ENCODE measurements at regions not wholly inside any gene's neighbourhood (a gene's known extent, or its start where the extent isn't known, plus 50 kb on each side); places are given as distances from the start of the nearest gene placed in this dataset.

- peak overlapping the region; percentile 27; the same call in 1 of the 2 replicates for H2AFZ ChIP-seq (ENCODE audit: low read length)
- peaks cover 0 to 1% of the 10 kb centered on the region in 2 experiments for H4K20me1 ChIP-seq (replicated peaks in 1 of 2; ENCODE audit: control insufficient read depth in 1 of 2, insufficient read depth in 2 of 2, low read length in 2 of 2)
- no peak overlapping the region for H3K27ac ChIP-seq (ENCODE audit: low read depth, low read length)
- no peak overlapping the region for H4K91ac ChIP-seq (replicated peaks; ENCODE audit: insufficient read length, low read length)
- H3K56ac ChIP-seq (replicated peaks; ENCODE audit: insufficient read length, low read depth, low read length): no peak overlapping the region
- no peak overlapping the region for H2BK20ac ChIP-seq (ENCODE audit: low read length)
- ChIA-PET CTCF (ENCODE audit: partially characterized antibody) (interaction anchor here (0.6 kb wide), 1 partner anchor 226 kb away, joined by 3 read pairs; no protein-coding TSS in a partner anchor), POLR2A (ENCODE audit: partially characterized antibody) (no interaction called here)
- H3K14ac ChIP-seq (ENCODE audit: insufficient read length): no peak overlapping the region
- H2BK5ac ChIP-seq (ENCODE audit: low read depth, low read length): no peak overlapping the region
- 77% methylated on average over 9 of the region's 9 CpGs; no CpG with 5 or more reads in 1 of the 2 experiments for WGBS, 2 experiments (ENCODE audit: extremely low coverage in 1 of 2, insufficient coverage in 1 of 2, insufficient read length in 1 of 2, insufficient replicate concordance in 2 of 2, low coverage in 1 of 2, low lambda C conversion rate in 2 of 2, missing lambda C conversion rate in 1 of 2)
- no peaks in the 10 kb centered on the region for H3K79me2 ChIP-seq (ENCODE audit: control insufficient read depth in 1 of 2, insufficient read depth in 2 of 2, low read length in 2 of 2)
- H3K23me2 ChIP-seq (ENCODE audit: low read depth, low read length): peaks cover 2% of the 10 kb centered on the region; the same call in 1 of the 2 replicates
- no peak overlapping the region for H4K5ac ChIP-seq (ENCODE audit: insufficient read length, low read depth, low read length)
- H3K79me1 ChIP-seq (ENCODE audit: low read depth, low read length): no peaks in the 10 kb centered on the region
- no peak overlapping the region for H2BK15ac ChIP-seq (ENCODE audit: low read length)
- H3K36me3 ChIP-seq (ENCODE audit: control insufficient read depth in 2 of 4, insufficient read depth in 4 of 4, low read length in 3 of 4): no peaks in the 10 kb centered on the region
- peak overlapping the region; percentile 51 to 81 (median 68) for H3K4me3 ChIP-seq (ENCODE audit: extremely low read depth in 1 of 4, insufficient read depth in 2 of 4, low read depth in 3 of 4, low read length in 4 of 4)
- FAIRE-seq: no peak
- H3K27me3 ChIP-seq (replicated peaks in 1 of 4; ENCODE audit: control insufficient read depth in 3 of 4, extremely low read depth in 1 of 4, insufficient read depth in 3 of 4, low read length in 3 of 4): no peaks in the 10 kb centered on the region
- H3K4me2 ChIP-seq (ENCODE audit: insufficient read depth in 1 of 2, low read depth in 2 of 2, low read length in 2 of 2): peak overlapping the region; percentile 68 to 70
- H3K18ac ChIP-seq (ENCODE audit: extremely low read depth, low read length): no peak overlapping the region
- 0 out of 4 replicates have a peak, but pooled peaks cover 0 to 5% of the 10 kb centered on the region in 2 experiments for H3K9me3 ChIP-seq (ENCODE audit: insufficient read depth in 2 of 2, low read depth in 1 of 2, low read length in 1 of 2)
- no peak overlapping the region for H2AK5ac ChIP-seq (ENCODE audit: low read depth, low read length)
- H4K8ac ChIP-seq (ENCODE audit: extremely low read depth, insufficient read depth, low read length): no peak overlapping the region
- no peak overlapping the region for H3K4ac ChIP-seq (replicated peaks; ENCODE audit: insufficient read length, low read depth, low read length)
- TF ChIP-seq RNF2 (IDR thresholded peaks at IDR 0.05; ENCODE audit: borderline replicate concordance, low read depth, low read length, missing control alignments, poor library complexity, severe bottlenecking): no peak
- no peak for TF ChIP-seq EP300 (IDR thresholded peaks at IDR 0.05; ENCODE audit: borderline replicate concordance in 1 of 2, low read depth in 2 of 2, low read length in 2 of 2)
- TF ChIP-seq SUZ12 (IDR thresholded peaks at IDR 0.05; ENCODE audit: low read length): no peak
- no peak for TF ChIP-seq CEBPB (IDR thresholded peaks at IDR 0.05; ENCODE audit: low read depth, low read length)
- no peak for TF ChIP-seq CTBP2 (IDR thresholded peaks at IDR 0.05; ENCODE audit: borderline replicate concordance, insufficient read depth, insufficient read length, low read length)
- no peak for TF ChIP-seq SAP30 (IDR thresholded peaks at IDR 0.05; ENCODE audit: insufficient read depth, insufficient replicate concordance, low read length)
- no peak for TF ChIP-seq HDAC2 (IDR thresholded peaks at IDR 0.05; ENCODE audit: borderline replicate concordance in 1 of 2, low read depth in 2 of 2, low read length in 2 of 2)
- no peak for TF ChIP-seq ASH2L (IDR thresholded peaks at IDR 0.05; ENCODE audit: low read length)
- TF ChIP-seq SIRT6 (IDR thresholded peaks at IDR 0.05; ENCODE audit: low read length): no peak
- TF ChIP-seq POU5F1 (IDR thresholded peaks at IDR 0.05; ENCODE audit: low read depth, low read length): no peak
- no peak for TF ChIP-seq TAF7 (optimal IDR thresholded peaks at IDR 0.05; ENCODE audit: borderline replicate concordance, low read depth, low read length)
- TF ChIP-seq SRF (IDR thresholded peaks at IDR 0.05; ENCODE audit: low read depth, low read length): no peak
- DNase-seq (ENCODE audit: low read depth in 1 of 2, low spot score in 2 of 2): peak in 1 of 2 experiments; percentile 40
- H3K4me1 ChIP-seq (replicated peaks in 1 of 4; ENCODE audit: control insufficient read depth in 3 of 4, insufficient read depth in 4 of 4, low read length in 3 of 4): peaks cover 0 to 2% (median 0%) of the 10 kb centered on the region in 4 experiments; a peak in 2 of 7 replicates
- H3K23ac ChIP-seq (ENCODE audit: insufficient read length): no peak overlapping the region
- H3K9ac ChIP-seq (replicated peaks in 1 of 4; ENCODE audit: extremely low read depth in 1 of 4, low read depth in 3 of 4, low read length in 3 of 4): no peak overlapping the region
- H2BK12ac ChIP-seq (ENCODE audit: low read depth, low read length): no peak overlapping the region
- H2BK120ac ChIP-seq (replicated peaks; ENCODE audit: low read depth, low read length): no peak overlapping the region
Measured at GRCh38 chr7:149692056-149692455, 81.3 kb downstream of the ZNF467 start.

All from H1 (cell line).